A673 (cell line): ENCODE measurements at regions not wholly inside any gene's neighbourhood (a gene's known extent, or its start where the extent isn't known, plus 50 kb on each side); places are given as distances from the start of the nearest gene placed in this dataset.

ENCODE experiments used
- BruUV-seq: library from RNA; stranded (reverse); fragments of 400-500 nt; replicated peaks from 2 replicates; lab custom pipeline; 2021; lab: Mats Ljungman, UMichigan
- CTCF ChIA-PET: fragments of 300-600 bp; sonication (Branson Sonifier 250); formaldehyde crosslinking; loops from one replicate; lab custom pipeline; 2022; ENCODE audit warnings: antibody characterized with exemption; lab: Charles Lee
- POLR2A ChIA-PET: fragments of 300-600 bp; sonication (Branson Sonifier 250); formaldehyde crosslinking; loops from one replicate; lab custom pipeline; 2022; ENCODE audit warnings: antibody characterized with exemption; ENCODE audit not compliant: low non-redundant PET; lab: Charles Lee
- DNase-seq: peaks from one replicate; pipeline ENCODE4 v3.0.0-alpha.2; 2015; ENCODE audit warnings: low spot score
- H3K27ac ChIP-seq: fragments of 200-600 bp; sonication (generic); 2 replicates; pipeline ENCODE4 v1.5.1; 2016; ENCODE audit warnings: mixed run types, low read depth, mild to moderate bottlenecking, mixed read lengths, antibody characterized with exemption, low read length; ENCODE audit not compliant: poor library complexity, severe bottlenecking
- H3K27me3 ChIP-seq: fragments of 200-600 bp; sonication (generic); replicated peaks from 2 replicates; pipeline ENCODE4 v1.6.1; 2017; ENCODE audit warnings: mixed run types, low read depth, mild to moderate bottlenecking, mixed read lengths, antibody characterized with exemption, low read length; ENCODE audit not compliant: insufficient read depth, poor library complexity
- H3K36me3 ChIP-seq: fragments of 200-600 bp; sonication (generic); 2 replicates; pipeline ENCODE4 v1.6.1; 2016; ENCODE audit warnings: mixed run types, mild to moderate bottlenecking, mixed read lengths, antibody characterized with exemption, low read length; ENCODE audit not compliant: insufficient read depth, poor library complexity, severe bottlenecking
- H3K4me1 ChIP-seq: fragments of 200-600 bp; sonication (generic); 2 replicates; pipeline ENCODE4 v1.6.1; 2017; ENCODE audit warnings: mixed run types, mild to moderate bottlenecking, mixed read lengths, antibody characterized with exemption, low read length; ENCODE audit not compliant: insufficient read depth, poor library complexity, severe bottlenecking
- H3K4me3 ChIP-seq: fragments of 200-600 bp; sonication (generic); 2 replicates; pipeline ENCODE4 v1.5.1; 2016; ENCODE audit warnings: low read depth, mixed run types, mild to moderate bottlenecking, mixed read lengths, low read length; ENCODE audit not compliant: poor library complexity, severe bottlenecking
- H3K9me3 ChIP-seq: fragments of 200-600 bp; sonication (generic); 2 replicates; pipeline ENCODE4 v1.6.1; 2016; ENCODE audit warnings: mixed run types, low read depth, mild to moderate bottlenecking, mixed read lengths, antibody characterized with exemption, low read length; ENCODE audit not compliant: poor library complexity, severe bottlenecking
- EZH2 ChIP-seq: fragments of 200-600 bp; sonication (generic); IDR thresholded peaks from 2 replicates; pipeline ENCODE4 v1.6.1; 2017; ENCODE audit warnings: borderline replicate concordance, low read depth, mild to moderate bottlenecking, mixed read lengths, antibody characterized with exemption, low read length; ENCODE audit not compliant: poor library complexity, severe bottlenecking
- intact Hi-C: fragments of 100-400 bp; cut with micrococcal nuclease; formaldehyde crosslinking; loops from one replicate; pipeline ENCODE4 v1.10.0; 2022; ENCODE audit not compliant: unreplicated experiment
- TF ChIP-seq, protein P1 (sequence below): fragments of 300-800, 200-600 bp; sonication (generic); conservative IDR thresholded peaks from 2 replicates; pipeline ENCODE4 v1.5.1; 2017; ENCODE audit warnings: low read depth, mild to moderate bottlenecking, antibody characterized with exemption, low read length, moderate library complexity, mixed read lengths

DNA sequence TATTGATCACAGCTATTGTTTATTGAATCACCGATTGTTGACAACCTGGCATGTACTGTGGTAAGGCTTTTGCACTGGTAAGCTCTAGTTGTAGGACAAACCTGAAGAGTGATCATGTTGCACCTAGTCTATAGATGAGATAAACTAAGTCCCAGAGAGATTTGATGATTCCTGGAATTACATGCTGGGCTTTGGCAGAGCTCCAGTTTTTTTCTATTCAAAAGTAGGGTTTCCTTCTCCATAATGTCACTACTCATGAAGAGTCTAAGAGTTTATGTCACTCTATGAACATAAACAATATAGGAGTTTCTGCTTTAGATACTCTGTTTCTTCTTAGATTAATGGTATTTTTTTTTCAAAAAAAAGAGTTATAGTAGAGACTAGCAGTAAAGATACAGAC is 72.0 kb downstream of the BMP4 start:
- Histone ChIP-seq H3K9me3 (no peaks in the 10 kb centered on the region), H3K4me3 (no peak overlapping the region), H3K4me1 (no peaks in the 10 kb centered on the region), H3K36me3 (no peaks in the 10 kb centered on the region), H3K27me3 (peaks cover 5% of the 10 kb centered on the region), H3K27ac (no peak overlapping the region)
- intact Hi-C loops: no loop called here
- CTCF ChIA-PET: no interaction called here
- DNase-seq: no peak
- no peak for TF ChIP-seq EZH2
- TF ChIP-seq, protein P1, sequence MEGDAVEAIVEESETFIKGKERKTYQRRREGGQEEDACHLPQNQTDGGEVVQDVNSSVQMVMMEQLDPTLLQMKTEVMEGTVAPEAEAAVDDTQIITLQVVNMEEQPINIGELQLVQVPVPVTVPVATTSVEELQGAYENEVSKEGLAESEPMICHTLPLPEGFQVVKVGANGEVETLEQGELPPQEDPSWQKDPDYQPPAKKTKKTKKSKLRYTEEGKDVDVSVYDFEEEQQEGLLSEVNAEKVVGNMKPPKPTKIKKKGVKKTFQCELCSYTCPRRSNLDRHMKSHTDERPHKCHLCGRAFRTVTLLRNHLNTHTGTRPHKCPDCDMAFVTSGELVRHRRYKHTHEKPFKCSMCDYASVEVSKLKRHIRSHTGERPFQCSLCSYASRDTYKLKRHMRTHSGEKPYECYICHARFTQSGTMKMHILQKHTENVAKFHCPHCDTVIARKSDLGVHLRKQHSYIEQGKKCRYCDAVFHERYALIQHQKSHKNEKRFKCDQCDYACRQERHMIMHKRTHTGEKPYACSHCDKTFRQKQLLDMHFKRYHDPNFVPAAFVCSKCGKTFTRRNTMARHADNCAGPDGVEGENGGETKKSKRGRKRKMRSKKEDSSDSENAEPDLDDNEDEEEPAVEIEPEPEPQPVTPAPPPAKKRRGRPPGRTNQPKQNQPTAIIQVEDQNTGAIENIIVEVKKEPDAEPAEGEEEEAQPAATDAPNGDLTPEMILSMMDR: no peak
- BruUV-seq: no TSS peak
- POLR2A ChIA-PET: interaction anchor here (0.6 kb wide), 1 partner anchor 248 kb away, joined by 5 read pairs; no protein-coding TSS in a partner anchor

GRCh38 chr14:53883739-53884138 is 72.9 kb downstream of the BMP4 start:
- TF ChIP-seq, protein P1: no peak
- no peak for TF ChIP-seq EZH2
- no peaks in the 10 kb centered on the region for H3K36me3 ChIP-seq
- no peaks in the 10 kb centered on the region for H3K9me3 ChIP-seq
- H3K4me3 ChIP-seq: no peak overlapping the region
- DNase-seq: no peak
- no TSS peak for BruUV-seq
- no peaks in the 10 kb centered on the region for H3K4me1 ChIP-seq
- POLR2A ChIA-PET: no interaction called here
- H3K27me3 ChIP-seq: peaks cover 5% of the 10 kb centered on the region
- intact Hi-C loops: no loop called here
- no peak overlapping the region for H3K27ac ChIP-seq
- CTCF ChIA-PET: interaction anchor here (0.6 kb wide), 1 partner anchor 63 kb away, joined by 5 read pairs; no protein-coding TSS in a partner anchor

DNA sequence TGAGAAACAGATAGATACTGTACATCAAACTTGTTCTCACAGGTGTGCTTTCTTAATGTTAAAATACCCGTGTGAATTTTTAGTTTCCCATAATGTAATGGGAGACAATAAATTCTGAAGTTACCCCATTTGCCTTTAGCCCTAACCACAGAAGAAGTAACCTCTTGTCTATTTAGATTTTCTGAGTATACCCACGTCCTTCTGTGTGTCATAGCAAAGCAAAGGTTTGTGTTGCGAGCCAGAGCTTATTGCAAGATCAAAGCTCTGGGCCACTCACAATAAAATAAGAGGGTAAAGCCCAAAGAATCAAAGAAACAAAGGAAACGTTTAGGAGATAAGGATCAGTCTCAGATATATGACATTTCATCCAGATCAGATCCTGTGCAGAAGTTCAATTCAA is 73.9 kb downstream of the BMP4 start:
- DNase-seq: no peak
- intact Hi-C loops: no loop called here
- no peaks in the 10 kb centered on the region for H3K4me1 ChIP-seq
- H3K27ac ChIP-seq: no peak overlapping the region
- ChIA-PET POLR2A (no interaction called here), CTCF (no interaction called here)
- H3K9me3 ChIP-seq: no peaks in the 10 kb centered on the region
- no peak for TF ChIP-seq EZH2
- TF ChIP-seq, protein P1: no peak
- peaks cover 5% of the 10 kb centered on the region for H3K27me3 ChIP-seq
- BruUV-seq: no TSS peak
- no peak overlapping the region for H3K4me3 ChIP-seq
- H3K36me3 ChIP-seq: no peaks in the 10 kb centered on the region
